H9 (cell line): ENCODE measurements at regions not wholly inside any gene's neighbourhood (a gene's known extent, or its start where the extent isn't known, plus 50 kb on each side); places are given as distances from the start of the nearest gene placed in this dataset.
"Not testable (repeated sequence)": the region's sequence is repeated elsewhere in the genome, so short reads cannot be mapped to it uniquely, and the experiment has no call there.

Experiments
- DNase-seq: peaks from one replicate; pipeline ENCODE4 v3.0.0-alpha.2; 2017
- H2AFZ ChIP-seq: one replicate; pipeline ENCODE4 v1.6.1; 2013; ENCODE audit warnings: mild to moderate bottlenecking, low read length, control low read depth, moderate library complexity
- H2AK5ac ChIP-seq: 2 replicates; pipeline ENCODE4 v1.6.1; 2013; ENCODE audit warnings: low read length, control low read depth, mixed read lengths; ENCODE audit not compliant: insufficient read length
- H2BK120ac ChIP-seq: one replicate; pipeline ENCODE4 v1.6.1; 2013; ENCODE audit warnings: low read depth, mild to moderate bottlenecking, low read length, control low read depth, inconsistent platforms; ENCODE audit not compliant: poor library complexity, severe bottlenecking
- H2BK12ac ChIP-seq: 2 replicates; pipeline ENCODE4 v1.6.1; 2013; ENCODE audit warnings: low read length, control low read depth, mixed read lengths, low read depth; ENCODE audit not compliant: insufficient read length
- H2BK15ac ChIP-seq: 2 replicates; pipeline ENCODE4 v1.6.1; 2013; ENCODE audit warnings: low read depth, low read length, control low read depth
- H2BK20ac ChIP-seq: one replicate; pipeline ENCODE4 v1.6.1; 2013; ENCODE audit warnings: low read depth, mild to moderate bottlenecking, low read length, control low read depth, inconsistent platforms; ENCODE audit not compliant: poor library complexity, severe bottlenecking
- H2BK5ac ChIP-seq: 2 replicates; pipeline ENCODE4 v1.6.1; 2013; ENCODE audit warnings: low read length, control low read depth, mixed read lengths; ENCODE audit not compliant: insufficient read length
- H3K14ac ChIP-seq: 2 replicates; pipeline ENCODE4 v1.6.1; 2013; ENCODE audit warnings: low read length, control low read depth; ENCODE audit not compliant: insufficient read depth
- H3K18ac ChIP-seq: 2 replicates; pipeline ENCODE4 v1.6.1; 2013; ENCODE audit warnings: low read depth, mild to moderate bottlenecking, mixed read lengths, low read length, control low read depth; ENCODE audit not compliant: insufficient read length
- H3K23ac ChIP-seq: 2 replicates; pipeline ENCODE4 v1.6.1; 2013; ENCODE audit warnings: low read length, control low read depth, mixed read lengths, low read depth; ENCODE audit not compliant: insufficient read length
- H3K23me2 ChIP-seq: 2 replicates; pipeline ENCODE4 v1.6.1; 2013; ENCODE audit warnings: low read depth, mild to moderate bottlenecking, mixed read lengths, low read length, control low read depth; ENCODE audit not compliant: insufficient read length, poor library complexity, severe bottlenecking
- H3K27ac ChIP-seq: 2 replicates; pipeline ENCODE4 v1.5.1; 2013; ENCODE audit warnings: low read length, control low read depth, mixed read lengths, low read depth; ENCODE audit not compliant: insufficient read length
- H3K27me3 ChIP-seq: 2 replicates; pipeline ENCODE4 v1.6.1; 2013; ENCODE audit warnings: low read length, control low read depth, inconsistent platforms; ENCODE audit not compliant: insufficient read depth
- H3K4ac ChIP-seq: 2 replicates; pipeline ENCODE4 v1.6.1; 2013; ENCODE audit warnings: low read depth, mild to moderate bottlenecking, control low read depth, inconsistent platforms, low read length, moderate library complexity
- H3K4me1 ChIP-seq: 2 replicates; pipeline ENCODE4 v1.6.1; 2013; ENCODE audit warnings: low read length, control low read depth, inconsistent platforms; ENCODE audit not compliant: insufficient read depth
- H3K4me2 ChIP-seq: 2 replicates; pipeline ENCODE4 v1.6.1; 2013; ENCODE audit warnings: low read length, control low read depth, mixed read lengths; ENCODE audit not compliant: insufficient read length, insufficient read depth
- H3K56ac ChIP-seq: 2 replicates; pipeline ENCODE4 v1.6.1; 2013; ENCODE audit warnings: low read depth, mild to moderate bottlenecking, mixed read lengths, low read length, control low read depth; ENCODE audit not compliant: insufficient read length
- H3K79me1 ChIP-seq: 2 replicates; pipeline ENCODE4 v1.6.1; 2013; ENCODE audit warnings: low read depth, mild to moderate bottlenecking, moderate library complexity, low read length, control low read depth, inconsistent platforms; ENCODE audit not compliant: insufficient read depth, poor library complexity, severe bottlenecking
- H3K79me2 ChIP-seq: 2 replicates; pipeline ENCODE4 v1.6.1; 2013; ENCODE audit warnings: low read length, control low read depth, inconsistent platforms; ENCODE audit not compliant: insufficient read depth
- H3K9ac ChIP-seq: 2 replicates; pipeline ENCODE4 v1.6.1; 2013; ENCODE audit warnings: low read length, control low read depth, mixed read lengths; ENCODE audit not compliant: insufficient read length; ENCODE audit errors: extremely low read depth
- H3K9me3 ChIP-seq: one replicate; pipeline ENCODE4 v1.6.1; 2013; ENCODE audit warnings: low read depth, low read length, inconsistent platforms; ENCODE audit not compliant: control insufficient read depth
- H3T11ph ChIP-seq: one replicate; pipeline ENCODE4 v1.6.1; 2013; ENCODE audit warnings: mild to moderate bottlenecking, low read length, control low read depth, inconsistent platforms
- H4K20me1 ChIP-seq: one replicate; pipeline ENCODE4 v1.6.1; 2013; ENCODE audit not compliant: control insufficient read depth, insufficient read length, insufficient read depth
- H4K5ac ChIP-seq: 2 replicates; pipeline ENCODE4 v1.6.1; 2013; ENCODE audit warnings: low read depth, mild to moderate bottlenecking, mixed read lengths, low read length, control low read depth; ENCODE audit not compliant: insufficient read length
- H4K8ac ChIP-seq: replicated peaks from 2 replicates; pipeline ENCODE4 v1.6.1; 2013; ENCODE audit warnings: low read length, control low read depth, mixed read lengths, low read depth; ENCODE audit not compliant: insufficient read length
- H4K91ac ChIP-seq: 2 replicates; pipeline ENCODE4 v1.6.1; 2013; ENCODE audit warnings: low read depth, mild to moderate bottlenecking, moderate library complexity, mixed read lengths, low read length, control low read depth; ENCODE audit not compliant: insufficient read length
- H3K27ac Mint-ChIP-seq, 3 experiments: 2 replicates in 2 of 3; 3 replicates in 1 of 3; pipeline ENCODE4 v1.8.0; 2020 to 2021; ENCODE audit warnings: mixed read lengths in 3 of 3, mild to moderate bottlenecking in 1 of 3, moderate library complexity in 1 of 3
- H3K27me3 Mint-ChIP-seq: 2 replicates; pipeline ENCODE4 v1.8.0; 2021; ENCODE audit warnings: low read depth, mild to moderate bottlenecking, moderate library complexity, mixed read lengths
- H3K36me3 Mint-ChIP-seq, 3 experiments: 2 replicates in 2 of 3; 3 replicates in 1 of 3; pipeline ENCODE4 v1.8.0; 2020 to 2021; ENCODE audit warnings: low read depth in 3 of 3, mixed read lengths in 3 of 3; ENCODE audit not compliant: insufficient read depth in 1 of 3
- H3K4me1 Mint-ChIP-seq, 2 experiments: 2 replicates each; pipeline ENCODE4 v1.8.0; 2020; ENCODE audit warnings: mixed read lengths in 2 of 2
- H3K4me3 Mint-ChIP-seq, 2 experiments: 2 replicates in 1 of 2; 3 replicates in 1 of 2; pipeline ENCODE4 v1.8.0; 2020 to 2021; ENCODE audit warnings: mild to moderate bottlenecking in 2 of 2, mixed read lengths in 2 of 2, moderate library complexity in 1 of 2
- H3K9me3 Mint-ChIP-seq, 2 experiments: 2 replicates in 1 of 2; 3 replicates in 1 of 2; pipeline ENCODE4 v1.8.0; 2020; ENCODE audit warnings: mild to moderate bottlenecking in 2 of 2, mixed read lengths in 2 of 2, moderate library complexity in 1 of 2
- CTCF ChIP-seq: fragments of 200-600 bp; sonication (generic); conservative IDR thresholded peaks from 3 replicates; pipeline ENCODE4 v1.8.0; 2021; ENCODE audit warnings: antibody characterized with exemption, mild to moderate bottlenecking
- WGBS: extraction: QIAGEN DNeasy Blood & Tissue Kit; methylation state at CpG from one replicate; pipeline ENCODE4 v1.1.7; 2013; ENCODE audit warnings: missing lambda C conversion rate, low lambda C conversion rate, mixed read lengths; ENCODE audit not compliant: insufficient read length; ENCODE audit errors: extremely low coverage; 5-methylcytosine and 5-hydroxymethylcytosine counted together

GRCh38 chr15:58322253-58322652, 109.5 kb upstream of the LIPC start:
- Histone ChIP-seq H2BK20ac (no peak overlapping the region), H3K23ac (no peak overlapping the region), H3K27me3 (no peaks in the 10 kb centered on the region), H4K91ac (no peak overlapping the region), H2BK5ac (no peak overlapping the region), H3K9me3 (no peaks in the 10 kb centered on the region), H3T11ph (no peak overlapping the region), H3K4ac (no peak overlapping the region), H2BK120ac (no peak overlapping the region), H3K4me1 (no peaks in the 10 kb centered on the region), H3K56ac (no peak overlapping the region), H3K4me2 (no peak overlapping the region), H3K79me2 (no peaks in the 10 kb centered on the region), H4K8ac (no peak overlapping the region), H4K5ac (no peak overlapping the region), H3K9ac (no peak overlapping the region), H2BK15ac (no peak overlapping the region), H3K23me2 (no peaks in the 10 kb centered on the region), H3K79me1 (no peaks in the 10 kb centered on the region), H2AFZ (no peak overlapping the region), H2BK12ac (no peak overlapping the region), H4K20me1 (no peaks in the 10 kb centered on the region), H3K14ac (no peak overlapping the region), H2AK5ac (no peak overlapping the region), H3K18ac (no peak overlapping the region), H3K27ac (no peak overlapping the region)
- Mint-ChIP-seq H3K27ac (no peak overlapping the region), H3K27me3 (no peaks in the 10 kb centered on the region), H3K36me3 (peaks cover 0 to 4% (median 0%) of the 10 kb centered on the region in 3 experiments; a peak in 2 of 7 replicates), H3K9me3 (no peaks in the 10 kb centered on the region; a peak in 2 of 5 replicates), H3K4me1 (peaks cover 0 to 5% of the 10 kb centered on the region in 2 experiments; a peak in 1 of 4 replicates), H3K4me3 (no peak overlapping the region)
- TF ChIP-seq CTCF: no peak
- no peak for DNase-seq
- WGBS: no CpG with 5 or more reads among the region's 3 CpGs

GRCh38 chr15:58323321-58323720, 108.5 kb upstream of the LIPC start:
- not testable (repeated sequence) for H2AK5ac ChIP-seq, H3K27ac Mint-ChIP-seq, H3K4me1 ChIP-seq, H3K27me3 ChIP-seq, H3K79me2 ChIP-seq, H3K4me1 Mint-ChIP-seq, H2AFZ ChIP-seq, DNase-seq, H3K27me3 Mint-ChIP-seq, H2BK15ac ChIP-seq, H2BK20ac ChIP-seq, H3K4ac ChIP-seq, H3K23me2 ChIP-seq, H2BK120ac ChIP-seq, H3K4me2 ChIP-seq, H3K4me3 Mint-ChIP-seq, H3K14ac ChIP-seq, H2BK12ac ChIP-seq, H3K9me3 ChIP-seq, H4K20me1 ChIP-seq, H4K91ac ChIP-seq, H3K79me1 ChIP-seq, H3K27ac ChIP-seq, H3T11ph ChIP-seq, H3K23ac ChIP-seq, H3K18ac ChIP-seq, H4K8ac ChIP-seq, H3K56ac ChIP-seq, H4K5ac ChIP-seq, H3K9me3 Mint-ChIP-seq, H2BK5ac ChIP-seq, H3K9ac ChIP-seq
- WGBS: no CpG with 5 or more reads among the region's 1 CpG
- peaks cover 0 to 11% (median 3%) of the 10 kb centered on the region in 3 experiments; a peak in 4 of 7 replicates for H3K36me3 Mint-ChIP-seq
